ENCODE measurements at regions not wholly inside any gene's neighbourhood (a gene's known extent, or its start where the extent isn't known, plus 50 kb on each side); places are given as distances from the start of the nearest gene placed in this dataset. TPM values are rescaled to one million over a fixed set of nuclear protein-coding genes. Genes with fewer than 3 reads are reported as not detected.
"Not testable (repeated sequence)": the region's sequence is repeated elsewhere in the genome, so short reads cannot be mapped to it uniquely, and the experiment has no call there.

GRCh38 chr16:5151409-5151808 is 53.8 kb upstream of the EEF2KMT start:
- intact Hi-C loops (cut with micrococcal nuclease); H3K9me1 ChIP-seq (replicated peaks; ENCODE audit: control insufficient read depth, extremely low read depth, insufficient read depth, low read length); H3K4me3 ChIP-seq (replicated peaks in 1 of 3; ENCODE audit: insufficient read depth in 1 of 3, low read depth in 1 of 3, low read length in 3 of 3); FAIRE-seq; H3K9ac ChIP-seq (replicated peaks; ENCODE audit: extremely low read depth, insufficient read depth, low read length); BruUV-seq (replicated peaks); H2AFZ ChIP-seq (ENCODE audit: low read depth, low read length); H3K27me3 ChIP-seq (ENCODE audit: control insufficient read depth in 2 of 2, insufficient read depth in 2 of 2, low read length in 2 of 2); H4K20me1 ChIP-seq (replicated peaks; ENCODE audit: control insufficient read depth, extremely low read depth, insufficient read depth, low read length); H3K4me2 ChIP-seq (ENCODE audit: insufficient read depth, low read length); POLR2A ChIA-PET; H3K36me3 ChIP-seq (ENCODE audit: control insufficient read depth in 2 of 2, extremely low read depth in 1 of 2, insufficient read depth in 2 of 2, low read length in 2 of 2); H3K27ac ChIP-seq (ENCODE audit: insufficient read depth, low read depth, low read length); H3K9me3 ChIP-seq (replicated peaks; ENCODE audit: control insufficient read depth, insufficient read depth, low read length); H3K4me1 ChIP-seq (ENCODE audit: control insufficient read depth, extremely low read depth, insufficient read depth, low read length); H3K79me2 ChIP-seq (ENCODE audit: control insufficient read depth, insufficient read depth, low read length); dilution Hi-C loops (cut with MboI; ENCODE audit: extremely low pct_ligation_motif_present, low sequenced_read_pairs); DNase-seq (ENCODE audit: low read depth, low spot score); CTCF ChIA-PET: not testable (repeated sequence)

Small RNAs in the stretch of these regions (microRNA-seq; reads per million reads assigned to microRNA genes)
- gene MIR8065 (ENCODE audit: borderline number of aligned reads, borderline replicate concordance) = not detected

Small RNAs in the stretch of these regions (small RNA-seq; reads per million reads assigned to genes)
- not detected for gene AC007012.1 (ENCODE audit: insufficient read depth, insufficient read length, low read depth, low replicate concordance)
- not detected for gene MIR8065 (ENCODE audit: insufficient read depth, insufficient read length, low read depth, low replicate concordance)
- not detected for gene RNU6-328P (ENCODE audit: insufficient read depth, insufficient read length, low read depth, low replicate concordance)
- not detected for gene RNU6-457P (ENCODE audit: insufficient read depth, insufficient read length, low read depth, low replicate concordance)
- not detected for gene RNU7-99P (ENCODE audit: insufficient read depth, insufficient read length, low read depth, low replicate concordance)
- not detected for gene SNRPCP20 (ENCODE audit: insufficient read depth, insufficient read length, low read depth, low replicate concordance)
